GM12878 (cell line): ENCODE measurements at regions not wholly inside any gene's neighbourhood (a gene's known extent, or its start where the extent isn't known, plus 50 kb on each side); places are given as distances from the start of the nearest gene placed in this dataset.

Source experiments
- CHD2 ChIP-seq: IDR thresholded peaks from 2 replicates; pipeline ENCODE4 v1.6.1; 2011; ENCODE audit warnings: low read depth, low read length, improper control_type of control experiment, borderline replicate concordance
- FOS ChIP-seq: IDR thresholded peaks from 3 replicates; pipeline ENCODE4 v1.6.1; 2011; ENCODE audit warnings: borderline replicate concordance; ENCODE audit not compliant: insufficient read length; ENCODE audit errors: extremely low read depth
- JUNB ChIP-seq: IDR thresholded peaks from 2 replicates; pipeline ENCODE4 v1.6.1; 2016; ENCODE audit warnings: antibody characterized with exemption, mild to moderate bottlenecking
- MTA3 ChIP-seq: IDR thresholded peaks from 2 replicates; pipeline ENCODE4 v1.6.1; 2012; ENCODE audit warnings: low read length, inconsistent platforms, borderline replicate concordance
- NFYA ChIP-seq: IDR thresholded peaks from 2 replicates; pipeline ENCODE4 v1.6.1; 2011; ENCODE audit warnings: low read depth, mild to moderate bottlenecking, low read length, improper control_type of control experiment, borderline replicate concordance
- ZNF24 ChIP-seq: fragments of 450-650 bp; IDR thresholded peaks from 2 replicates; pipeline ENCODE4 v1.6.1; 2017; ENCODE audit warnings: antibody characterized with exemption, mild to moderate bottlenecking
- ZNF274 ChIP-seq: IDR thresholded peaks from one replicate; pipeline ENCODE4 v1.8.0; 2011; ENCODE audit not compliant: insufficient read length, insufficient read depth
- TF ChIP-seq, protein P1 (sequence below): fragments of 450-650 bp; IDR thresholded peaks from 2 replicates; pipeline ENCODE4 v1.6.1; 2017; ENCODE audit warnings: mild to moderate bottlenecking, low read depth, inconsistent platforms; ENCODE audit not compliant: poor library complexity, severe bottlenecking
- TF ChIP-seq, protein P2 (sequence below): fragments of 150-350 bp; IDR thresholded peaks from 2 replicates; pipeline ENCODE4 v1.6.1; 2014; ENCODE audit warnings: mild to moderate bottlenecking, low read depth, low read length
- TF ChIP-seq, protein P3 (sequence below): IDR thresholded peaks from 2 replicates; pipeline ENCODE4 v1.6.1; 2011; ENCODE audit warnings: mild to moderate bottlenecking, low read depth, low read length, moderate library complexity; ENCODE audit not compliant: insufficient replicate concordance

DNA sequence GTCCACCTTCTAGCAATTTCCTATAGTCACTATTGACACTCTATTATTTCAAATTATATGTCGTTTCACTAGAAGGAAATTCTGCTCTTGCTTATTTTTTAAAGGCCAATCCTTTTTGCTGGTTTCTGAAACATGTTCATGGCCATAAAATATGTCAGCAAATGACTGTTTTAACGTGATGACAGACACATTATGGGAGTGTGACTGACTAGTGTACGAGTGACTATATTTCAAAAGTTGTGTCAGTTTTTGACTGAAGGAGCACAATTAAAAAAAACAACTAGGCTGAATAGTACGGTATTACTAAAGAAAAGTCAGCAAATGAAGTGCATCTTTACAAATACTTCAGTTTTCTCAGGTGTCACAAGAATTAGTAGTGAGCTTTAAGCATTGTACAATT lies 196.0 kb downstream of the NR4A2 start (continued):
- TF ChIP-seq, protein P1, sequence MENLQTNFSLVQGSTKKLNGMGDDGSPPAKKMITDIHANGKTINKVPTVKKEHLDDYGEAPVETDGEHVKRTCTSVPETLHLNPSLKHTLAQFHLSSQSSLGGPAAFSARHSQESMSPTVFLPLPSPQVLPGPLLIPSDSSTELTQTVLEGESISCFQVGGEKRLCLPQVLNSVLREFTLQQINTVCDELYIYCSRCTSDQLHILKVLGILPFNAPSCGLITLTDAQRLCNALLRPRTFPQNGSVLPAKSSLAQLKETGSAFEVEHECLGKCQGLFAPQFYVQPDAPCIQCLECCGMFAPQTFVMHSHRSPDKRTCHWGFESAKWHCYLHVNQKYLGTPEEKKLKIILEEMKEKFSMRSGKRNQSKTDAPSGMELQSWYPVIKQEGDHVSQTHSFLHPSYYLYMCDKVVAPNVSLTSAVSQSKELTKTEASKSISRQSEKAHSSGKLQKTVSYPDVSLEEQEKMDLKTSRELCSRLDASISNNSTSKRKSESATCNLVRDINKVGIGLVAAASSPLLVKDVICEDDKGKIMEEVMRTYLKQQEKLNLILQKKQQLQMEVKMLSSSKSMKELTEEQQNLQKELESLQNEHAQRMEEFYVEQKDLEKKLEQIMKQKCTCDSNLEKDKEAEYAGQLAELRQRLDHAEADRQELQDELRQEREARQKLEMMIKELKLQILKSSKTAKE: no peak
- TF ChIP-seq MTA3: no peak
- TF ChIP-seq JUNB: no peak
- no peak for TF ChIP-seq ZNF274
- TF ChIP-seq, protein P2, sequence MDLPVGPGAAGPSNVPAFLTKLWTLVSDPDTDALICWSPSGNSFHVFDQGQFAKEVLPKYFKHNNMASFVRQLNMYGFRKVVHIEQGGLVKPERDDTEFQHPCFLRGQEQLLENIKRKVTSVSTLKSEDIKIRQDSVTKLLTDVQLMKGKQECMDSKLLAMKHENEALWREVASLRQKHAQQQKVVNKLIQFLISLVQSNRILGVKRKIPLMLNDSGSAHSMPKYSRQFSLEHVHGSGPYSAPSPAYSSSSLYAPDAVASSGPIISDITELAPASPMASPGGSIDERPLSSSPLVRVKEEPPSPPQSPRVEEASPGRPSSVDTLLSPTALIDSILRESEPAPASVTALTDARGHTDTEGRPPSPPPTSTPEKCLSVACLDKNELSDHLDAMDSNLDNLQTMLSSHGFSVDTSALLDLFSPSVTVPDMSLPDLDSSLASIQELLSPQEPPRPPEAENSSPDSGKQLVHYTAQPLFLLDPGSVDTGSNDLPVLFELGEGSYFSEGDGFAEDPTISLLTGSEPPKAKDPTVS: no peak
- TF ChIP-seq NFYA: no peak
- no peak for TF ChIP-seq CHD2
- TF ChIP-seq ZNF24: no peak
- TF ChIP-seq, protein P3, sequence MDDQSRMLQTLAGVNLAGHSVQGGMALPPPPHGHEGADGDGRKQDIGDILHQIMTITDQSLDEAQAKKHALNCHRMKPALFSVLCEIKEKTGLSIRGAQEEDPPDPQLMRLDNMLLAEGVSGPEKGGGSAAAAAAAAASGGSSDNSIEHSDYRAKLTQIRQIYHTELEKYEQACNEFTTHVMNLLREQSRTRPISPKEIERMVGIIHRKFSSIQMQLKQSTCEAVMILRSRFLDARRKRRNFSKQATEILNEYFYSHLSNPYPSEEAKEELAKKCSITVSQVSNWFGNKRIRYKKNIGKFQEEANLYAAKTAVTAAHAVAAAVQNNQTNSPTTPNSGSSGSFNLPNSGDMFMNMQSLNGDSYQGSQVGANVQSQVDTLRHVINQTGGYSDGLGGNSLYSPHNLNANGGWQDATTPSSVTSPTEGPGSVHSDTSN: no peak
- TF ChIP-seq FOS: no peak
